ENCODE measurements at regions not wholly inside any gene's neighbourhood (a gene's known extent, or its start where the extent isn't known, plus 50 kb on each side); places are given as distances from the start of the nearest gene placed in this dataset.
"Not testable (repeated sequence)": the region's sequence is repeated elsewhere in the genome, so short reads cannot be mapped to it uniquely, and the experiment has no call there.

DNA sequence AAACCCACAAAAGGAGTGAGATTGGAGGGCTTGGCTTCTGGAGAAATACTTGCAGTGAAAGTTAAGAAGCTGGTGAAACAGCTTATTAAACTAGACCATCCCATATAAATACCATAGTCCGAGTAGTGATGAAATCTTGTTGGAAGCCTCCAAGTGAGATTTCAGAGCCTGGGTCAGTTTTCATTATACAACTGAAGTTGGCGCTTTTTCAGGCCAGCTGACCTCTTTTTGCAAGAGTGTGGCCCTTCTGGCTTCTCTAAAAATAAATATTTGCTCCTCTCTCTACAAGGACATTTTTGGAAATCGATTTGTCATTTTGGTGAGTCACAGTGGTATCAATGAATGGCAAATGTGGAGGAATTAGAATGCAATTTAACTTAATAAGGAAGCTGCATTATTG lies 51.2 kb upstream of the THRB start:
- DNase-seq, result no peak

GRCh38 chr3:24548278-24548677 lies 53.6 kb upstream of the THRB start:
- DNase-seq, result no peak

DNA sequence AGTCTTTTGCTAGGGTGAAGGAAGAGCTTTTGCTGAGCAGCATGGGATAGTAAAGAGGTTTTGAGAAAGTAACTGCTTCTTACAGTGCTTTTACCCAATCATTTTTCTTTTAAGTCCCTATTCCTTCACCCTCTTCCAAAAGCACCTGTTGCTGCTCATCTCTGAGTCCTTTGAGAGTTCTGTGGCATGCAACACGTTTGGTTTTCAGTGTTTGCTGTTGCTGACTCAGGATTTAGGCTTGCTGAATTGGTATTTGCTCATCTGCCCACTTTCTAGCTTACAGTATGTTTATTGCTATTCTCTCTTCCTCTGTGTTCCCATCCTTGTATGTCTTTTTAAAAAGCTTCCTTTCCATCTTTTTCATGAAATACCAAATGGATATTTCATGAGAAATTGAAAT lies 55.9 kb upstream of the THRB start:
- no peak for DNase-seq

DNA sequence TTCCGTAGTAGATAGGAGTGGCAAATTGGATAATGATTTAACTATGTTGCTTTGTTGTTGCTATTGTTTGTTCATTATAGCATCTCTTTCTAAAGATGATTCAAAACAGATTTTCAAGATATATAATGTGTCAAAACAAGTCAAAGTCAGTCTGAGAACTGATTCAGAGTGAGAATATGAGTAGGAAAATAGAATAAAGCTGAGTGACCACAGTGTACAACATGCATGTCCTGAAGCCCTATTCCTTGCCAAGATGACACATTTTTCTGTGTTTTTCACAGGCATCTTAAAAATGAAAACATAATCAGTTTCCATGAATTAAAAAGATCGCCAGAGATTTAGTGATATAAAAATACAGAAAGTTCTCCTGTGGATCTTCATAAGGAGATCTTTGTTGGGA lies 57.0 kb upstream of the THRB start:
- DNase-seq, result no peak

DNA sequence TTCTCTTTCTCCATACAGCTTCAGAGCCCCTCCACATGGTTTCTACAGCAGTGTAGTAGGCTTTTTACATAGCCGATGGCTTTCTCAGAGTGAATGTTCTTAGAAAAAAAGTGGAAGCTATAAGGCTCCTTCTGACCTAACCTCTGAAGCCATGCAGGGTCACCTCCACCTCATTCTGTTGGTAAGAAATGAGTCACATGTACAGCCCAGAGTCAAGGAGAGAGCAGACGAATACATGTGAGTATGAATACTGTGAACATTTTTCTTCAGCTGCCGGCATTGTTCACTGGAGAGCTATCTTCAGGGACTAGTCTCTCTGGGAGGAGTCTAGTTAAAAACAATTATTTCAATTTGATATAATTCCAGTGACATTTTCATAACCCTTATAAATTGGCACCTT lies 68.2 kb upstream of the THRB start:
- no peak for DNase-seq

DNA sequence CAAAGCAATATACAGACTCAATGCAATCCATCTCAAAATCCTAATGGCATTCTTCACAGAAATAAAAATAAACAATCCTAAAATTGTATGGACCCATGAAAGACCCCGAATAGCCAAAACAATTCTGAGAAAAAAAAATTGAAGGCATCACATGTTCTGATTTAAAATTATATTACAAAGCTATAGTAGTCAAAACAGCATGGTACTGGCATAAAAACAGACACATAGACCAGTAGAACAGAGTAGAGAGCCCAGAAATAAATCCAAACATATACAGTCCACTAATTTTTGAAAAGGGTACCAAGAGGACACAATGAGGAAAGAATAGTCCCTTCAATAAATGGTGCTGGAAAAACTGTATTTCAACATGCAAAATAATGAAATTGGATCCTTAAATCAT lies 70.4 kb upstream of the THRB start:
- no peak for DNase-seq

- DNase-seq, result no peak
These were observed 71.0 kb upstream of the THRB start for GRCh38 chr3:24565656-24566055.

DNA sequence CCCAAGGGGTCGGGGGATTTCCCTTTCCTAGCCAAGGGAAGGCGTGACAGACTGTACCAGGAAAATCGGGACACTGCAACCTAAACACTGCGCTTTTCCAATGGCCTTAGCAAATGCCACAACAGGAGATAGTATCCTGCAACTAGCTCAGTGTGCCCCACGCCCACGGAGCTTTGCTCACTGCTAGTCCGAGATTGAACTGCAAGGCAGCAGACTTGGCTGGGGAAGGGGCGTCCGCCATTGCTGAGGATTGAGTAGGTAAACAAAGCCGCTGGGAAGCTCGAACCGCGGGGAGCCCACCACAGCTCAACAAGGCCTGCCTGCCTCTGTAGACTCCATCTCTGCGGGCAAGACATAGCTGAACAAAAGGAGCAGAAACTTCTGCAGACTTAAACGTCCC lies 72.3 kb upstream of the THRB start:
- DNase-seq, result no peak

DNA sequence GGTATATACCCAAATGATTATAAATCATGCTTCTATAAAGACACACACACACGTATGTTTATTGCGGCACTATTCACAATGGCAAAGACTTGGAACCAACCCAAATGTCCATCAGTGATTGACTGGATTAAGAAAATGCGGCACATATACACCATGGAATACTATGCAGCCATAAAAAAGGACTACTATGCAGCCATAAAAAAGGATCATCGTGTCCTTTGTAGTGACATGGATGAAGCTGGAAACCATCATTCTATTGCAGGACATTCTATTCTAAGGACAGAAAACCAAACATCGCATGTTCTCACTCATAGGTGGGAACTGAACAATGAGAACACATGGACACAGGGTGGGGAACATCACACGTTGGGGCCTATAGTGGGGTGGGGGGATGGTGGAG lies 77.8 kb upstream of the THRB start:
- not testable (repeated sequence) for DNase-seq

DNA sequence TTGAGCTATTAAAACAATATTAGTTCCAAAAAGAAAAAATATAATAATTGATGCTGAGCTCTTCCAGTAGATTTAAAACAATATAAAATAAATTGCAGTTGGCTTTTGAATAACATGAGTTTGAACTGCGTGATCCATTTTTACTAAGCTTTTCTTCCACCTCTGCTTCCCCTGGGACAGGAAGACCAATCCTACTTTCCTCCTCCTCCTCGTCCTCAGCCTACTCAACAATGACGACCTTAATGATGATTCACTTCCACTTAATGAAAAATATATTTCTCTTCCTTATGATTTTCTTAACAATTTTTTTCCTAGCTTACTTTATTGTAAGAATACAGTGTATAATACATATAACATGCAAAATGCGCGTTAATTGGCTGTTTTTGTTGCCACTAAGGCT lies 78.9 kb upstream of the THRB start:
- no peak for DNase-seq

DNA sequence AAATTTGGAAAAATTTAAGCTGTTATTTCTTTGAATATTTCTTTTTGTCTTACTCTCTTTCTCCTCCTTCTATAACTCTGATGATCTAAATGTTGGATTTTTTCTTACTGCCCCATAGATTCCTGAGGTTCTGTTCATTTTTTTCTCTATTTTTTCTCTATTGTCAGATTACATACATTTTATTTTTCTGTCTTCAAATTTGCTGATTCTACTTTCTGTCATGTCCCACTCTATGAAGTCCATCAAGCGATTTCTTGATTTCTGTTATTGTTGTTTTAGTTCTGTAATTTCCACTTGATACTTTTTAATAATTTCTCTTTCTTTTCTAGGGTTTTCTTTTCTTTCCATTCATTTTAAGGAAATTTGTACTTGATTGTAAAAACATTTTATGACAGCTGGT lies 83.7 kb upstream of the THRB start:
- DNase-seq, result no peak

DNA sequence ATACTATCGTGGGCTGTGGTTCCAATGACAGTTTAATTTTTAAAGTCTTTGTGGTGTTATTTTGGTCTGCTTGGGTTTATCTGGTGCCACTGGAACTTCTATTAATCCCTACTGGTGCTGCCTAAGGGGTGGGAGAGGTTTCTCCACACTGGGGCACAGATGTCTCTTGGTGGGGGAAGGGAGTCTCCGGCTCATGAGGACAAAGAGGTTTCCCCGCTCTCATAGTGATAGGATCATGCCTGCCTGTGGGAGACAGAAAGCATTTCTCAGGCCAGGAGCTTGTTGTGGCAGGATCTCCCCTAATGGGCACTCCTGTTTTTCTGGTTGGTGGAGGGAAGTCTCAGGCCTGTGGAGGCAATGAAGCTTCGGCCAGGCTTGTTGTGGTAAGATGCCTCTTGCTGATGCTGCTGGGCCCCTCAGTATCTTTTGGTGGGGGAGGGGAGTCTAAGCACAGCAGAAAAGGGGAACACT lies 84.3 kb upstream of the THRB start:
- no peak for DNase-seq

- DNase-seq, result no peak
These were observed 88.1 kb upstream of the THRB start for GRCh38 chr3:24582431-24583403.

DNA sequence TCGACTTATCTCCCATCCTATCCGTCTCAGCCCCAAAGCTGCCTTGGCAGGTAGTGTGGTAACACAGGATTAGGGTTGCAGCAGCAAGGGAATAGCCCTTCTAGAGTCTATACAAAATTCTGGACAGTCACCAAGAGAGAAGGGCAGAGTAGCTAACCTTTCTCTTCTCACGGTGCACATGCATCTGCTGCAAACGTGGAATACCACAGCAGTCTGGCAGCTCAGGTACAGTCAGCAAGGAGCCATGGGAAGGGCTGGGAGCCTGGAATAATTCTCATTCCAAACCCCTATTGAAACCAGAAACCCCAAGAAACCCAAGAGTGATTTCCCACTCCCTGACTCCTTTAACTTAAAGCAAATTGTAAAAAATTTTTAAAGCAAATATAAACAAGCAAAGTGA lies 92.3 kb upstream of the THRB start:
- no peak for DNase-seq

DNA sequence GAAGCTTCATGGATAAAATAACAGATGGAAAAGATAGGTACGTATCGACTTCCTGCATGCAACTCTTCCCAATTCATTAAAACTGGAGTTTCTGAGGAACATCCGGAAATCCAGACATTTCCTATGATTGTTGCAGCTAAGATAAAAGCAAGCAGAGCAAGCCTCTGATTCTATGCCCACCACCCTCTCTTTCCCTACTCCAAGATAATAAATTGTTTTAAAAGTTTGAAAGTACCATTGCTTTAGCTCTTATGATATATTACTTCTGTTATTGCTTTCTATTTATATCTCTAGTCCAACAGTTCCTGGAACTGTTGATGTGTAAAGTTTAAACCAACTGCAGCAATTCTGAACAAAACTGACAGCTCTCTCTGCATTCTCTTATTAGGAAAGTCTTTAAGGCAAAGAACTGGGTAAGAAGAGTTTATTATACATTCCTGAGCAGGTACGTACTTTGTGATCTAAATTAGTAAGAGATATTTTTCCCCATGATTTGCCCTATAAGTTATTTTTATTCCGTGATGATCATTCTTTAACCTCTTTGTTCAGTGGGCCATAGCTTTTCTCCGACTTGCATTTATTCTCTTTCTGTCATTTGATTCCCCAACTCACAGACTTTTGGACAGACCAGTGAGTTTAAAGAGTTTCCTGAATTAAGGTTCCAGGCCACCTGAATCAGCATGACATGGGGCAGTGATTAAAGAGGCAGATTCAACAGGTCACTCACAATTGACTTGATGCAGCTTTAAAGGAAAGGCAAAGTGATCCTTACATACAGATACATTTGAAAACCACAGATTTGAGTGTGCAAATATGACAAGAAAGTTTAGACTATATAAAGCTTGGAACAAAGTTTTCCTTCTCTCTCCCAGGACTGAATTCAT lies 94.2 kb upstream of the THRB start:
- DNase-seq, result no peak

DNA sequence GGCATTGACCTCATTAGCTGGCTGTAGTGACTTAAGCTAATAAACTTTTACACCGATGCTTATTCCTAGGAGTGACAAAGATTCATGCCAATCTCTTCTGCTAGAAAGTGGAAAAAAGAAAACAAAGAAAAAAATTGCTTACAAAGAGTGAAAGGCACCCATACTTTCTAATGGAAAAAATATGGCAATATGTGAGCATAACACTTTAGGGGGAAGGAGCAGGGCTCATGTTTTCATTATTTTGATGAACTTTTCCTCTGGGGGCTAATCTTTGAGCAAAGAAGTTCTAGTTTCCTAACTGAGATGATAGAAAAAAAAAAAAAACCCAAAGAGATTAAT lies 94.8 kb upstream of the THRB start:
- DNase-seq, result no peak

- DNase-seq, result no peak
These were observed 95.6 kb upstream of the THRB start for GRCh38 chr3:24589931-24590880.

DNA sequence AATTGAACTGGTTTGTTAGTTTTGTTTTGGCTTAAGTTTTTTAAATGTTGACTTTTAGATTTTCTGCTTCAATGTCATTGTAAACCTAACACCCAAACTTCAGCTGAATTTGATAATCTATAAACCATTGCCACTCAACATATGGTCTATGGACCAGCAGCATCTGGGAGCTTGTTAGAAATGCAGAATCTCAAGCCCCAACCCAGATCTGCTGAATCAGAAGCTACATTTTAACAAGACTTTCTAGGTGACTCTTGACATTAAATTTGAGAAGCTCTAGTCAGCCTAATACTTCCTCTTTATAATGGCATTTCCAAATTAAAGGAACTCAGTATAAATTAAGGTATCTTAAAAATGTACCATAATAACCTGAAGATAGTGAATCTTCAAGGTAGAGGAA lies 96.5 kb upstream of the THRB start:
- no peak for DNase-seq

DNA sequence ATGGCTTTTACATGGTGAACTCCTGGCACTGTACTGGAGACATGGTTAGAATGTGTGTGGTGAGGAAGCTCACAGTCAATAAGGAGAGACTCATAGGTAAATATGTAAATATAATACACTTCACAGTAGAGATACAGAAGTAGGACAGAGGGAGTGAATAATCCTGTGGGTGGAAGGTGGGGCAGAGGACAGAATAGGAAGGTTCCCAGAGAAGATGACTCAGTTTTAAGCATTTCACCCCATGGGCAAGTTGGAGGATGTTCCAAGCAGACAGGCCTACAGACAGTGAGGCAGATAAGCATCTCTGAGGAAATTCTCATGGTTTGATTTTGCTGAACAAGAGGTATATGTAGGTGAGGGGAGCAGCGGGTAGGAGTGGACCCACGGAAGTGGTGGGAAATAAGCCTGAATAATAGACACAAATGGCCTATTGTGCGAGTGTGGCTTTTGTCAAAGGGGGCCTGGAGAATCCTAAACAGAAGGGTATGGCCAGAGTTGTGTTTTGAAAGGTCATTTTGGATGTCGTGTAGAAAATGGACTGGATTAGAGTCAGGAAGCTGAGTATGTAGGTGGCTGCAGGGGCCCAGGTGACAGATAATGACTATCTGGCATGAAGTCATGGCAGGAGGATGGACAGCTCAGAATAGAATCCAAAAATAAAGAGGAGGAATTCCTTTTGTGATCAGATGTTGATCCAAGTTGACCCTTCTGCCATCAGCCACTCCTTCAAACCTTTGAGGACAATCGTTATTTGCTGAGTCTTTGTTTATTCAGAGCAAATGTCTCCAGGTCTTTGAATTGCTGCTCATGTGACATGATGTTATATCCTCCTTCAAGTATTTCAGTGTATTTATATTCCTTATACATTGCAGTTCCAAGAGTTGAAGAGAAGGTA lies 97.3 kb upstream of the THRB start:
- DNase-seq, result no peak

GRCh38 chr3:24594161-24594560 lies 99.5 kb upstream of the THRB start:
- no peak for DNase-seq

DNA sequence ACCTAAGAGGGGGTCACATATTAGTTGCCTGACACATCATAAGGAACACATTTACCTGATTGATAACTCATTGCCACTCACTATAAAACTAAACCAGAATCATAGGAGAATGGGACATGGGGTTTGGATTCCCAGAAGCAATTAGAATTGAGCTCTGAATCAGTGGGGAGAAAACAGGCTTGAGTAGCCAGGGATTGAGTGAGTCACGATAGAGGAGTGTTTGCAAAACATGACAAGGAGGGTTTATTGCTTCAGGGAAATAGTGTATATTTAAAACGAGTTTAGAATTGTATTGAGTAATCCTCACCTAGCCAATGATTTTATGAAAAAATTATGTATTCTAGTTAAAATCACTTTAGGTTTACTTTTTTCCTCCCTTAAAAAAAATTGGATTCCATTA lies 101.1 kb upstream of the THRB start:
- DNase-seq, result no peak

GRCh38 chr3:24596626-24597025 lies 102.0 kb upstream of the THRB start:
- no peak for DNase-seq

Measured in CD4-positive, alpha-beta T cell treated with Interleukin-4 for 4 hours (primary cell).